ENCODE measurements at regions not wholly inside any gene's neighbourhood (a gene's known extent, or its start where the extent isn't known, plus 50 kb on each side); places are given as distances from the start of the nearest gene placed in this dataset.

GRCh38 chr10:6354168-6354772 lies 151.5 kb downstream of the PFKFB3 start:
- ChIA-PET CTCF (ENCODE audit: low intra/inter-chr PET ratio) (no interaction called here), POLR2A (interaction anchor here (0.7 kb wide), 1 partner anchor 14 kb away, joined by 3 read pairs; no protein-coding TSS in a partner anchor)
- in situ Hi-C loops (cut with MboI) (no loop called here), intact Hi-C loops (cut with micrococcal nuclease) (no loop called here)
- Histone ChIP-seq H3K36me3 (ENCODE audit: control insufficient read depth, insufficient read depth, low read length) (no peaks in the 10 kb centered on the region), H2AFZ (ENCODE audit: low read depth, low read length) (no peak overlapping the region), H3K9me1 (ENCODE audit: control insufficient read depth, insufficient read depth, low read length) (no peaks in the 10 kb centered on the region), H3K9me3 (replicated peaks; ENCODE audit: control insufficient read depth, insufficient read depth, low read depth, low read length) (no peaks in the 10 kb centered on the region), H3K4me1 (replicated peaks in 1 of 2; ENCODE audit: control insufficient read depth in 2 of 2, insufficient read depth in 2 of 2, low read length in 2 of 2) (no peaks in the 10 kb centered on the region), H3K27me3 (ENCODE audit: control insufficient read depth in 2 of 2, insufficient read depth in 2 of 2, low read length in 2 of 2) (peaks cover 8 to 15% of the 10 kb centered on the region in 2 experiments; a peak in 4 of 5 replicates), H3K9ac (ENCODE audit: insufficient read depth in 1 of 2, low read depth in 2 of 2, low read length in 2 of 2) (no peak overlapping the region), H3K79me2 (ENCODE audit: control insufficient read depth, insufficient read depth, low read length) (no peaks in the 10 kb centered on the region), H3K4me3 (no peak overlapping the region), H4K20me1 (replicated peaks; ENCODE audit: control insufficient read depth, insufficient read depth, low read length) (no peaks in the 10 kb centered on the region; the same call in 1 of the 2 replicates), H3K27ac (ENCODE audit: extremely low read depth, low read depth, low read length) (no peak overlapping the region), H3K4me2 (ENCODE audit: insufficient read depth, low read length) (no peak overlapping the region)
- no TSS peak for BruUV-seq (replicated peaks)
- WGBS (ENCODE audit: insufficient coverage, low coverage, missing lambda C conversion rate) = 2% methylated on average over 5 of the region's 5 CpGs
- DNase-seq (ENCODE audit: extremely low read depth in 1 of 4, low spot score in 3 of 4) (no peak), ATAC-seq (no peak), FAIRE-seq (no peak)
- TF ChIP-seq BRF2 (IDR thresholded peaks at IDR 0.05; ENCODE audit: borderline replicate concordance, insufficient read depth, insufficient read length) (no peak), SETDB1 (IDR thresholded peaks at IDR 0.05; ENCODE audit: low read length) (no peak), ZNF311 (CRISPR knock-in tag; IDR thresholded peaks at IDR 0.05) (no peak), U2AF2 (optimal IDR thresholded peaks at IDR 0.05; ENCODE audit: low read depth, low read length) (no peak), MCM3 (IDR thresholded peaks at IDR 0.05) (no peak), SMARCB1 (IDR thresholded peaks at IDR 0.05; ENCODE audit: insufficient read length, low read depth) (no peak), CHCHD3 (CRISPR knock-in tag; IDR thresholded peaks at IDR 0.05) (no peak), ZNF41 (CRISPR knock-in tag; conservative IDR thresholded peaks at IDR 0.05) (no peak), RNF219 (CRISPR knock-in tag; IDR thresholded peaks at IDR 0.05) (no peak), ZC3H8 (IDR thresholded peaks at IDR 0.05) (no peak), SRSF1 (IDR thresholded peaks at IDR 0.05; ENCODE audit: low read depth, low read length) (no peak), SIX5 (IDR thresholded peaks at IDR 0.05; ENCODE audit: borderline replicate concordance in 1 of 2, insufficient read depth in 1 of 2, low read depth in 1 of 2, low read length in 2 of 2) (no peak), MXI1 (IDR thresholded peaks at IDR 0.05; ENCODE audit: low read depth, low read length) (no peak), RAD51 (IDR thresholded peaks at IDR 0.05; ENCODE audit: borderline replicate concordance, low read depth) (no peak), ZNF253 (CRISPR knock-in tag; conservative IDR thresholded peaks at IDR 0.05) (no peak), ZBTB8A (IDR thresholded peaks at IDR 0.05; ENCODE audit: partially characterized antibody) (no peak)
- TF ChIP-seq, protein P1, sequence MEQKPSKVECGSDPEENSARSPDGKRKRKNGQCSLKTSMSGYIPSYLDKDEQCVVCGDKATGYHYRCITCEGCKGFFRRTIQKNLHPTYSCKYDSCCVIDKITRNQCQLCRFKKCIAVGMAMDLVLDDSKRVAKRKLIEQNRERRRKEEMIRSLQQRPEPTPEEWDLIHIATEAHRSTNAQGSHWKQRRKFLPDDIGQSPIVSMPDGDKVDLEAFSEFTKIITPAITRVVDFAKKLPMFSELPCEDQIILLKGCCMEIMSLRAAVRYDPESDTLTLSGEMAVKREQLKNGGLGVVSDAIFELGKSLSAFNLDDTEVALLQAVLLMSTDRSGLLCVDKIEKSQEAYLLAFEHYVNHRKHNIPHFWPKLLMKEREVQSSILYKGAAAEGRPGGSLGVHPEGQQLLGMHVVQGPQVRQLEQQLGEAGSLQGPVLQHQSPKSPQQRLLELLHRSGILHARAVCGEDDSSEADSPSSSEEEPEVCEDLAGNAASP (IDR thresholded peaks at IDR 0.05) = no peak
